Fibroblast of pulmonary artery (primary cell): ENCODE measurements at regions not wholly inside any gene's neighbourhood (a gene's known extent, or its start where the extent isn't known, plus 50 kb on each side); places are given as distances from the start of the nearest gene placed in this dataset.

Experiments used
- DNase-seq: peaks from one replicate; pipeline ENCODE4 v3.0.0-alpha.2; 2010; ENCODE audit warnings: low read depth
- H3K4me3 ChIP-seq: replicated peaks from 2 replicates; pipeline ENCODE4 v1.5.1; 2011; ENCODE audit warnings: low read depth, mild to moderate bottlenecking, control low read depth, low read length, moderate library complexity
- CTCF ChIP-seq: IDR thresholded peaks from 2 replicates; pipeline ENCODE4 v1.5.1; 2011; ENCODE audit warnings: mild to moderate bottlenecking, control low read depth, low read length, inconsistent platforms; ENCODE audit errors: missing control alignments

- no peak overlapping the region for H3K4me3 ChIP-seq
- DNase-seq: no peak
- no peak for TF ChIP-seq CTCF
These were observed 1322.5 kb downstream of the FSCB start for GRCh38 chr14:43184540-43184939.

- no peak for DNase-seq
- no peak overlapping the region for H3K4me3 ChIP-seq
- TF ChIP-seq CTCF: no peak
These were observed 1323.2 kb downstream of the FSCB start for GRCh38 chr14:43183916-43184315.

GRCh38 chr14:43175896-43176295, 1331.2 kb downstream of the FSCB start:
- DNase-seq: no peak
- no peak overlapping the region for H3K4me3 ChIP-seq
- TF ChIP-seq CTCF: no peak

GRCh38 chr14:43172899-43173548, 1334.1 kb downstream of the FSCB start:
- DNase-seq: peak; percentile 22
- TF ChIP-seq CTCF: no peak
- H3K4me3 ChIP-seq: no peak overlapping the region

GRCh38 chr14:43169722-43170121, 1337.4 kb downstream of the FSCB start:
- no peak for TF ChIP-seq CTCF
- DNase-seq: no peak
- H3K4me3 ChIP-seq: no peak overlapping the region

- H3K4me3 ChIP-seq: no peak overlapping the region
- DNase-seq: no peak
- TF ChIP-seq CTCF: no peak
These were observed 1338.6 kb downstream of the FSCB start for GRCh38 chr14:43168371-43168925.

- no peak overlapping the region for H3K4me3 ChIP-seq
- no peak for DNase-seq
- no peak for TF ChIP-seq CTCF
These were observed 1340.9 kb downstream of the FSCB start for GRCh38 chr14:43166163-43166562.
